MCF 10A (cell line): ENCODE measurements at regions not wholly inside any gene's neighbourhood (a gene's known extent, or its start where the extent isn't known, plus 50 kb on each side); places are given as distances from the start of the nearest gene placed in this dataset.

Experiments used
- BruUV-seq: library from RNA; stranded (reverse); fragments of 400-500 nt; replicated peaks from 2 replicates; lab custom pipeline; 2021; lab: Mats Ljungman, UMichigan
- CTCF ChIA-PET: fragments of 300-600 bp; sonication (Branson Sonifier 250); formaldehyde crosslinking; extraction: SDS; loops from one replicate; lab custom pipeline; 2021; ENCODE audit warnings: antibody characterized with exemption, inconsistent platforms; lab: Yijun Ruan, JAX
- POLR2A ChIA-PET: fragments of 300-600, 350-650 bp; sonication (Branson Sonifier 250); formaldehyde crosslinking; extraction: SDS; loops from one replicate; lab custom pipeline; 2020; ENCODE audit warnings: antibody characterized with exemption, inconsistent platforms; lab: Yijun Ruan, JAX
- DNase-seq: peaks from one replicate; pipeline ENCODE4 v3.0.0-alpha.2; 2018; ENCODE audit not compliant: unreplicated experiment
- H3K27ac Mint-ChIP-seq: one replicate; pipeline ENCODE4 v1.8.0; 2022; ENCODE audit warnings: mild to moderate bottlenecking, low read depth, mixed read lengths; ENCODE audit not compliant: unreplicated experiment
- H3K27me3 Mint-ChIP-seq: one replicate; pipeline ENCODE4 v1.8.0; 2022; ENCODE audit warnings: mixed read lengths; ENCODE audit not compliant: insufficient read depth, unreplicated experiment
- H3K36me3 Mint-ChIP-seq: one replicate; pipeline ENCODE4 v1.8.0; 2022; ENCODE audit warnings: mild to moderate bottlenecking, moderate library complexity, mixed read lengths; ENCODE audit not compliant: insufficient read depth, unreplicated experiment
- H3K4me1 Mint-ChIP-seq: one replicate; pipeline ENCODE4 v1.8.0; 2022; ENCODE audit warnings: mixed read lengths; ENCODE audit not compliant: insufficient read depth, unreplicated experiment
- H3K4me3 Mint-ChIP-seq: one replicate; pipeline ENCODE4 v1.8.0; 2022; ENCODE audit warnings: mild to moderate bottlenecking, moderate library complexity, mixed read lengths; ENCODE audit not compliant: unreplicated experiment
- H3K9me3 Mint-ChIP-seq: one replicate; pipeline ENCODE4 v1.8.0; 2022; ENCODE audit warnings: mixed read lengths; ENCODE audit not compliant: unreplicated experiment
- CTCF ChIP-seq: fragments of 200-600 bp; IDR thresholded peaks from one replicate; pipeline ENCODE4 v1.8.0; 2022; ENCODE audit warnings: antibody characterized with exemption, mild to moderate bottlenecking; ENCODE audit not compliant: unreplicated experiment
- intact Hi-C: fragments of 100-400 bp; cut with micrococcal nuclease; formaldehyde crosslinking; loops from 2 replicates; pipeline ENCODE4 v1.14.1; 2022

- Mint-ChIP-seq H3K9me3 (peaks cover 15% of the 10 kb centered on the region), H3K36me3 (no peaks in the 10 kb centered on the region), H3K27ac (no peak overlapping the region), H3K4me3 (no peak overlapping the region), H3K4me1 (peaks cover 4% of the 10 kb centered on the region), H3K27me3 (no peaks in the 10 kb centered on the region)
- intact Hi-C loops = no loop called here
- POLR2A ChIA-PET = no interaction called here
- no peak for TF ChIP-seq CTCF
- DNase-seq = no peak
- no TSS peak for BruUV-seq
- CTCF ChIA-PET = interaction anchor here (0.6 to 0.7 kb wide), 2 partner anchors 9 to 68 kb away, joined by 3 read pairs; no protein-coding TSS in a partner anchor
These were observed 258.6 kb upstream of the TANK start for GRCh38 chr2:160901613-160902012.

DNA sequence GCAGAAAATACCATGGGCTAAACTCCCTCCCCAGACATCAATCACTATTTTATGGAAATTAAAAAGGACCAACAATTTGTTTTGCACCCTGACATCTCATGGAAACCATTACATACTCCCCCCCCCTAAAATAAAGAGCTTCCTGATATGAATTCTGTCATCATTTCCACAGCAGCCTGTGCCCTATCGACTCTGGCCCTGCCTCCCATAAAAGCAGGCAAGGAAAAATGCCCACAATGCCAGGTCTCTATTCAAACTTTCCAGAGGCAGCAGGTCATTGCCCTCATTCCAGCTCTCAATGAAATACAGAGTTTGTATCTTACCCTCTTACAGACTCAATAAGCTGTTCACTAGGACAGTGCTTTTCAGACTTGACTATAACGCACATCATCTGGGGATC lies 254.4 kb upstream of the TANK start:
- Mint-ChIP-seq H3K9me3 (no peaks in the 10 kb centered on the region), H3K27me3 (no peaks in the 10 kb centered on the region), H3K4me1 (peaks cover 9% of the 10 kb centered on the region), H3K36me3 (no peaks in the 10 kb centered on the region), H3K27ac (no peak overlapping the region), H3K4me3 (no peak overlapping the region)
- no peak for TF ChIP-seq CTCF
- no peak for DNase-seq
- BruUV-seq = no TSS peak
- POLR2A ChIA-PET = interaction anchor here (0.5 kb wide), 2 partner anchors 88 to 1386 kb away, joined by 3 read pairs; no protein-coding TSS in a partner anchor
- intact Hi-C loops = no loop called here
- CTCF ChIA-PET = interaction anchor here (0.6 to 1.0 kb wide), 3 partner anchors 12 to 571 kb away, joined by 3 read pairs; no protein-coding TSS in a partner anchor

DNA sequence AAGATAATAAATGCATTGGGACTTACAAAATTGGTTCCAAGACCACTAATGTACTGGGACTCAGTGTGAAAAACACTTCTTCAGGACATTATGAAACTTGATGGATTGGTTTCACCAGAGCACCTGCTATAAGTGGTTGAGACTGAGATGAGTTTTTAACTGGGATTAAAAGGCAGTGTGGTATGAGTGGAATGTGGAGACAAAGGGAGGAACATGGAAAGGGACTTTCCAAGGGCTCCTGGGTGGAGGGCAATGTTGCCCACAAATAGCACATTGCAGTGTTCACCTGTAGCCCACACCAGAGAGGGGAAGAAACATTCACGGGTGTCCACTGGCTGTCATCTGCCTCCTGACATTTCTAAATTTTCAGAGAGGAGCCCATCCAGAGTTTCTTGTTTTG lies 253.3 kb upstream of the TANK start:
- intact Hi-C loops = no loop called here
- Mint-ChIP-seq H3K9me3 (no peaks in the 10 kb centered on the region), H3K27me3 (no peaks in the 10 kb centered on the region), H3K4me3 (no peak overlapping the region), H3K4me1 (peaks cover 16% of the 10 kb centered on the region), H3K36me3 (no peaks in the 10 kb centered on the region), H3K27ac (no peak overlapping the region)
- TF ChIP-seq CTCF = no peak
- DNase-seq = no peak
- ChIA-PET CTCF (no interaction called here), POLR2A (no interaction called here)
- no TSS peak for BruUV-seq

GRCh38 chr2:160907738-160908137 lies 252.5 kb upstream of the TANK start:
- DNase-seq = no peak
- no peak for TF ChIP-seq CTCF
- CTCF ChIA-PET = no interaction called here
- POLR2A ChIA-PET = interaction anchor here (0.7 kb wide), 2 partner anchors 341 to 502 kb away, joined by 3 read pairs; no protein-coding TSS in a partner anchor
- Mint-ChIP-seq H3K27me3 (no peaks in the 10 kb centered on the region), H3K9me3 (no peaks in the 10 kb centered on the region), H3K27ac (no peak overlapping the region), H3K4me3 (no peak overlapping the region), H3K4me1 (peaks cover 16% of the 10 kb centered on the region), H3K36me3 (no peaks in the 10 kb centered on the region)
- intact Hi-C loops = no loop called here
- no TSS peak for BruUV-seq
